Testis (tissue), 2 donors: ENCODE measurements at regions not wholly inside any gene's neighbourhood (a gene's known extent, or its start where the extent isn't known, plus 50 kb on each side); places are given as distances from the start of the nearest gene placed in this dataset.

ENCODE experiments used
- POLR2A ChIP-seq: fragments of 450-650 bp; IDR thresholded peaks from one replicate; pipeline ENCODE4 v1.6.1; 2017; ENCODE audit warnings: antibody characterized with exemption, mild to moderate bottlenecking, moderate library complexity
- TF ChIP-seq, protein P1 (sequence below), 3 experiments: fragments of 450-650 bp in 2 of 3; fragments of 200-600 bp in 1 of 3; sonication (generic) in 1 of 3; IDR thresholded peaks; one replicate each; pipeline ENCODE4 v1.5.1; 2016 to 2019; ENCODE audit warnings: antibody characterized with exemption in 3 of 3, mild to moderate bottlenecking in 2 of 3, moderate library complexity in 1 of 3

DNA sequence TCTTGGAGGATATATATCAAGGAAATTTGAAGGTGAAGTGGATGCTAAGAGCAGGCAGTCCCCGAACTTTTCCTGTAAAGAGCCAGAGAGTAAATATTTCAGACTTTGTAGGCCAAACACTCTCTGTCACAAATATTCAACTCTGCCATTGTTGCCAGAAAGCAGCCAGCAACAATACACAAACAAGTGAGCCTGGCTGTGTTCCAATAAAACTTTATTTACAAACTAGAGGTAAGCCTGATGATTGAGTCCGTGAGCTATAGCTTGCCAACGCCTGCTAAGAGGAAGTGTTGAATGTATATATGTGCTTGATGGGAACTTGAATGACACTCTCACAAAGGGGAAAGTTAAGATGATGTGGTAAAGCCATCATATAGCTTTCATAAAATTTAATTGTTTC lies 166.0 kb upstream of the PLN start:
- TF ChIP-seq POLR2A, result no peak
- TF ChIP-seq, protein P1, sequence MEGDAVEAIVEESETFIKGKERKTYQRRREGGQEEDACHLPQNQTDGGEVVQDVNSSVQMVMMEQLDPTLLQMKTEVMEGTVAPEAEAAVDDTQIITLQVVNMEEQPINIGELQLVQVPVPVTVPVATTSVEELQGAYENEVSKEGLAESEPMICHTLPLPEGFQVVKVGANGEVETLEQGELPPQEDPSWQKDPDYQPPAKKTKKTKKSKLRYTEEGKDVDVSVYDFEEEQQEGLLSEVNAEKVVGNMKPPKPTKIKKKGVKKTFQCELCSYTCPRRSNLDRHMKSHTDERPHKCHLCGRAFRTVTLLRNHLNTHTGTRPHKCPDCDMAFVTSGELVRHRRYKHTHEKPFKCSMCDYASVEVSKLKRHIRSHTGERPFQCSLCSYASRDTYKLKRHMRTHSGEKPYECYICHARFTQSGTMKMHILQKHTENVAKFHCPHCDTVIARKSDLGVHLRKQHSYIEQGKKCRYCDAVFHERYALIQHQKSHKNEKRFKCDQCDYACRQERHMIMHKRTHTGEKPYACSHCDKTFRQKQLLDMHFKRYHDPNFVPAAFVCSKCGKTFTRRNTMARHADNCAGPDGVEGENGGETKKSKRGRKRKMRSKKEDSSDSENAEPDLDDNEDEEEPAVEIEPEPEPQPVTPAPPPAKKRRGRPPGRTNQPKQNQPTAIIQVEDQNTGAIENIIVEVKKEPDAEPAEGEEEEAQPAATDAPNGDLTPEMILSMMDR (IDR thresholded peaks at IDR 0.05), result no peak
